ENCODE measurements at regions not wholly inside any gene's neighbourhood (a gene's known extent, or its start where the extent isn't known, plus 50 kb on each side); places are given as distances from the start of the nearest gene placed in this dataset.

- H3K27me3 Mint-ChIP-seq, result no peaks in the 10 kb centered on the region
- H3K9me3 ChIP-seq (ENCODE audit: control extremely low read depth in 1 of 3, control insufficient read depth in 2 of 3, insufficient read depth in 1 of 3, low read length in 2 of 3), result peaks cover 0 to 18% (median 0%) of the 10 kb centered on the region in 3 donors
- no peaks in the 10 kb centered on the region for H3K79me2 ChIP-seq (ENCODE audit: control insufficient read depth, insufficient read depth, low read length)
- H3K27me3 ChIP-seq (replicated peaks in 1 of 4; ENCODE audit: control extremely low read depth in 1 of 4, control insufficient read depth in 3 of 4, insufficient read depth in 4 of 4, low read length in 3 of 4), result no peaks in the 10 kb centered on the region
- WGBS (ENCODE audit: insufficient coverage), result 71% methylated on average over 2 of the region's 6 CpGs
- DNase-seq (no peak), ATAC-seq (ENCODE audit: low read depth) (no peak)
- no peak overlapping the region for H3K27ac ChIP-seq (ENCODE audit: low read length in 2 of 2)
- no peak overlapping the region for H3K4me3 ChIP-seq (ENCODE audit: control extremely low read depth in 1 of 5, extremely low read depth in 1 of 5, insufficient read depth in 1 of 5, low read depth in 2 of 5, low read length in 4 of 5)
- no peaks in the 10 kb centered on the region for H3K4me1 Mint-ChIP-seq
- H3K4me3 Mint-ChIP-seq, result no peak overlapping the region
- no peak overlapping the region for H3K4me2 ChIP-seq (replicated peaks; ENCODE audit: low read depth, low read length, poor library complexity, severe bottlenecking)
- peaks cover 2% of the 10 kb centered on the region for H3K9me3 Mint-ChIP-seq (ENCODE audit: insufficient read depth)
- ChIA-PET CTCF (no interaction called here), POLR2A (no interaction called here)
- intact Hi-C loops (cut with micrococcal nuclease), result no loop called here
- no peaks in the 10 kb centered on the region for H3K36me3 ChIP-seq (replicated peaks in 1 of 2; ENCODE audit: control extremely low read depth in 1 of 2, control insufficient read depth in 1 of 2, extremely low read depth in 1 of 2, insufficient read depth in 2 of 2, low read length in 1 of 2)
- H4K20me1 ChIP-seq (ENCODE audit: control insufficient read depth, insufficient read depth, low read length, poor library complexity, severe bottlenecking), result no peaks in the 10 kb centered on the region
- no peaks in the 10 kb centered on the region for H3K4me1 ChIP-seq (ENCODE audit: control insufficient read depth in 2 of 2, insufficient read depth in 2 of 2, low read length in 2 of 2)
- H3K9ac ChIP-seq (ENCODE audit: low read length), result no peak overlapping the region
- TF ChIP-seq CTCF (IDR thresholded peaks at IDR 0.05), result no peak
- TF ChIP-seq EZH2 (IDR thresholded peaks at IDR 0.05; ENCODE audit: borderline replicate concordance, insufficient read depth, low read depth, low read length, poor library complexity, severe bottlenecking), result no peak
- H3K27ac Mint-ChIP-seq, result no peak overlapping the region
- H2AFZ ChIP-seq (ENCODE audit: insufficient read depth, low read depth, low read length, poor library complexity, severe bottlenecking), result no peak overlapping the region
Observed at GRCh38 chr18:7457262-7457661, 109.9 kb upstream of the PTPRM start.

DNA sequence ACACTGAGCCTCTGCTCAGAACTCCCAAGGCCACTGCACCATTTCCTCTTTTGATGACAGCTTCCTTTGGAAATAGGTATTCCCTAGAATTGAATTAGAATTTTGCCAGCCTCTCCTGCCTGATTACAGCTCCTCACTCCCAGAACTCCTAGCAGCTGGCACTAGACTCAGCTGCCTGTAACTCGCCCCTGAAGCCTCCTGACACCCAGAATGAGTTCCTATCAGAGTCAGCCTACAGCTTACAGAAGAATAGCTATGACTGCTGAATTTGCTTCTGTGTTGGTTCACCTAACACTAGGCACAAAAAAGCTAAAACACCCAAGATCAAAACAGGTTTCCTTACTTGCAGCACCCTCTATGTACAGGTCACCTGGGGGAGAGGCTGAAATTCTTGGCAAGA is 108.2 kb upstream of the PTPRM start:
- Mint-ChIP-seq H3K27ac (no peak overlapping the region), H3K27me3 (no peaks in the 10 kb centered on the region), H3K9me3 (ENCODE audit: insufficient read depth) (peaks cover 2% of the 10 kb centered on the region), H3K4me3 (no peak overlapping the region), H3K4me1 (no peaks in the 10 kb centered on the region)
- intact Hi-C loops (cut with micrococcal nuclease), result no loop called here
- H3K9ac ChIP-seq (ENCODE audit: low read length), result no peak overlapping the region
- ChIA-PET POLR2A (no interaction called here), CTCF (no interaction called here)
- no peak overlapping the region for H3K4me3 ChIP-seq (ENCODE audit: control extremely low read depth in 1 of 5, extremely low read depth in 1 of 5, insufficient read depth in 1 of 5, low read depth in 2 of 5, low read length in 4 of 5)
- 40% methylated on average over 1 of the region's 1 CpG for WGBS (ENCODE audit: insufficient coverage)
- no peaks in the 10 kb centered on the region for H3K4me1 ChIP-seq (ENCODE audit: control insufficient read depth in 2 of 2, insufficient read depth in 2 of 2, low read length in 2 of 2)
- H3K79me2 ChIP-seq (ENCODE audit: control insufficient read depth, insufficient read depth, low read length), result no peaks in the 10 kb centered on the region
- H3K27ac ChIP-seq (ENCODE audit: low read length in 2 of 2), result no peak overlapping the region
- H4K20me1 ChIP-seq (ENCODE audit: control insufficient read depth, insufficient read depth, low read length, poor library complexity, severe bottlenecking), result no peaks in the 10 kb centered on the region
- peaks cover 0 to 18% (median 0%) of the 10 kb centered on the region in 3 donors for H3K9me3 ChIP-seq (ENCODE audit: control extremely low read depth in 1 of 3, control insufficient read depth in 2 of 3, insufficient read depth in 1 of 3, low read length in 2 of 3)
- no peak overlapping the region for H3K4me2 ChIP-seq (replicated peaks; ENCODE audit: low read depth, low read length, poor library complexity, severe bottlenecking)
- TF ChIP-seq EZH2 (IDR thresholded peaks at IDR 0.05; ENCODE audit: borderline replicate concordance, insufficient read depth, low read depth, low read length, poor library complexity, severe bottlenecking) (no peak), CTCF (IDR thresholded peaks at IDR 0.05) (no peak)
- H3K36me3 ChIP-seq (replicated peaks in 1 of 2; ENCODE audit: control extremely low read depth in 1 of 2, control insufficient read depth in 1 of 2, extremely low read depth in 1 of 2, insufficient read depth in 2 of 2, low read length in 1 of 2), result no peaks in the 10 kb centered on the region
- H2AFZ ChIP-seq (ENCODE audit: insufficient read depth, low read depth, low read length, poor library complexity, severe bottlenecking), result no peak overlapping the region
- DNase-seq, result no peak
- no peak for ATAC-seq (ENCODE audit: low read depth)
- no peaks in the 10 kb centered on the region for H3K27me3 ChIP-seq (replicated peaks in 1 of 4; ENCODE audit: control extremely low read depth in 1 of 4, control insufficient read depth in 3 of 4, insufficient read depth in 4 of 4, low read length in 3 of 4)
